ENCODE measurements at regions not wholly inside any gene's neighbourhood (a gene's known extent, or its start where the extent isn't known, plus 50 kb on each side); places are given as distances from the start of the nearest gene placed in this dataset.

- TF ChIP-seq GTF3C2 (IDR thresholded peaks at IDR 0.05; ENCODE audit: borderline replicate concordance, extremely low read depth, insufficient read length) (no peak), IRF1 (CRISPR knock-in tag; IDR thresholded peaks at IDR 0.05; ENCODE audit: borderline replicate concordance) (no peak), FOS (IDR thresholded peaks at IDR 0.05; ENCODE audit: extremely low read depth, insufficient read length) (no peak), NEUROD1 (IDR thresholded peaks at IDR 0.05; ENCODE audit: borderline replicate concordance, low read depth, low read length, partially characterized antibody) (no peak), DACH1 (IDR thresholded peaks at IDR 0.05; ENCODE audit: partially characterized antibody) (no peak), ILF3 (IDR thresholded peaks at IDR 0.05; ENCODE audit: borderline replicate concordance) (no peak), HINFP (tag; conservative IDR thresholded peaks at IDR 0.05; ENCODE audit: low read depth) (no peak), NCOA6 (IDR thresholded peaks at IDR 0.05) (no peak), GTF2F1 (IDR thresholded peaks at IDR 0.05; ENCODE audit: low read depth, low read length) (no peak)
Observed at GRCh38 chr1:234882898-234883297, 245.7 kb downstream of the TOMM20 start (continued).

Data from K562 (cell line).